Activated CD8-positive, alpha-beta T cell treated with anti-CD3 and anti-CD28 coated beads for 36 hours (primary cell): ENCODE measurements at regions not wholly inside any gene's neighbourhood (a gene's known extent, or its start where the extent isn't known, plus 50 kb on each side); places are given as distances from the start of the nearest gene placed in this dataset.

Source experiments
- ATAC-seq: fragments of 200-7000 bp; cut with Tn5 transposase; one replicate; pipeline ENCODE4 v1.10.0; 2021; ENCODE audit warnings: mild to moderate bottlenecking, moderate library complexity
- CTCF ChIA-PET: fragments of 350-600 bp; sonication (Branson Sonifier 250); formaldehyde crosslinking; loops from one replicate; lab custom pipeline; 2021; ENCODE audit warnings: antibody characterized with exemption; lab: Charles Lee
- POLR2A ChIA-PET: fragments of 350-600 bp; sonication (Branson Sonifier 250); formaldehyde crosslinking; loops from one replicate; lab custom pipeline; 2021; ENCODE audit warnings: antibody characterized with exemption; lab: Charles Lee
- DNase-seq: peaks from one replicate; pipeline ENCODE4 v3.0.0-alpha.2; 2020
- H3K27ac Mint-ChIP-seq: one replicate; pipeline ENCODE4 v1.8.0; 2021; ENCODE audit warnings: mild to moderate bottlenecking, mixed read lengths
- H3K27me3 Mint-ChIP-seq: one replicate; pipeline ENCODE4 v1.8.0; 2021; ENCODE audit warnings: mixed read lengths
- H3K36me3 Mint-ChIP-seq: one replicate; pipeline ENCODE4 v1.8.0; 2021; ENCODE audit warnings: low read depth, mixed read lengths
- H3K4me1 Mint-ChIP-seq: one replicate; pipeline ENCODE4 v1.8.0; 2021; ENCODE audit warnings: low read depth, mixed read lengths
- H3K4me3 Mint-ChIP-seq: one replicate; pipeline ENCODE4 v1.8.0; 2021; ENCODE audit warnings: mild to moderate bottlenecking, moderate library complexity, mixed read lengths
- H3K9me3 Mint-ChIP-seq: one replicate; pipeline ENCODE4 v1.8.0; 2021; ENCODE audit warnings: mixed read lengths
- intact Hi-C: fragments of 100-400 bp; cut with micrococcal nuclease; formaldehyde crosslinking; loops from one replicate; pipeline ENCODE4 v1.10.0; 2022
- TF ChIP-seq, protein P1 (sequence below): fragments of 200-600 bp; IDR thresholded peaks from one replicate; pipeline ENCODE4 v1.8.0; 2022; ENCODE audit warnings: antibody characterized with exemption, mild to moderate bottlenecking

DNA sequence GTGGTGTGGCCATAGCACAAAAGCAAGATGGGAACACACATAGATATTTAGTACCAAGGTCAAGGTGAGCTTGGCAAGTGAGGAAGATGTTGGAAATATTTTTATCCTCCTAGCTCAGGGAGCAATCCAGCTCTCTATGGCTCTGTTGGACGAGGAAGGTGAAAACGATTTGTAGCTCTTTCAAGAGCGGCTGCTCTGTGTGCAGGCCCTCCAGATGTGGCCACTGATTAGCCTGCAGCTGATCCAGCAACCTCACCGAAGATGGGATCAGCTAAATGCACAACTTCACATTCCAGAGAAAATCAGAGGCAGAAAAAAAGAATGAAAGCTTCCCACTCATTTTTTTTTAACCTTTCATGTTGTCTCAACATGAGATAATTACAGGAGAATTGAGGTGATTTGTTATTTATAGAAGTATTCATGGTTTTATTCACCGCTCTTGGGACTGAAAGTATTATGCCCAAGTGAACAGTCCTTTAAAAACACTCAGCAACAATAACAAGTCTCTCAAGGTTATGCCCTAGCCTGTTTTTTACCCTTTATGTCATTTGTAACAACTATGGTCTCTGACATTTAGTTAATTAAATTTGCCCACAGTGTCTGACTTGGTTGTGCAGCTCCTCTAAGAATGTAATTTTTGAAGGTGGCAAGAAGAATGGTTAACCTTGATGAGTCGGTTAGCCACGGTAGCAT, 213.6 kb upstream of the ADARB2 start:
- intact Hi-C loops, result no loop called here
- no peak overlapping the region for H3K4me3 Mint-ChIP-seq
- no peak overlapping the region for H3K27ac Mint-ChIP-seq
- POLR2A ChIA-PET, result interaction anchor here (1.2 kb wide), 1 partner anchor 14 kb away, joined by 3 read pairs; no protein-coding TSS in a partner anchor
- no peaks in the 10 kb centered on the region for H3K27me3 Mint-ChIP-seq
- CTCF ChIA-PET, result interaction anchor here (0.6 kb wide), 1 partner anchor 401 kb away, joined by 3 read pairs; no protein-coding TSS in a partner anchor
- TF ChIP-seq, protein P1, sequence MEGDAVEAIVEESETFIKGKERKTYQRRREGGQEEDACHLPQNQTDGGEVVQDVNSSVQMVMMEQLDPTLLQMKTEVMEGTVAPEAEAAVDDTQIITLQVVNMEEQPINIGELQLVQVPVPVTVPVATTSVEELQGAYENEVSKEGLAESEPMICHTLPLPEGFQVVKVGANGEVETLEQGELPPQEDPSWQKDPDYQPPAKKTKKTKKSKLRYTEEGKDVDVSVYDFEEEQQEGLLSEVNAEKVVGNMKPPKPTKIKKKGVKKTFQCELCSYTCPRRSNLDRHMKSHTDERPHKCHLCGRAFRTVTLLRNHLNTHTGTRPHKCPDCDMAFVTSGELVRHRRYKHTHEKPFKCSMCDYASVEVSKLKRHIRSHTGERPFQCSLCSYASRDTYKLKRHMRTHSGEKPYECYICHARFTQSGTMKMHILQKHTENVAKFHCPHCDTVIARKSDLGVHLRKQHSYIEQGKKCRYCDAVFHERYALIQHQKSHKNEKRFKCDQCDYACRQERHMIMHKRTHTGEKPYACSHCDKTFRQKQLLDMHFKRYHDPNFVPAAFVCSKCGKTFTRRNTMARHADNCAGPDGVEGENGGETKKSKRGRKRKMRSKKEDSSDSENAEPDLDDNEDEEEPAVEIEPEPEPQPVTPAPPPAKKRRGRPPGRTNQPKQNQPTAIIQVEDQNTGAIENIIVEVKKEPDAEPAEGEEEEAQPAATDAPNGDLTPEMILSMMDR, result no peak
- ATAC-seq (no peak), DNase-seq (no peak)
- peaks cover 2% of the 10 kb centered on the region for H3K4me1 Mint-ChIP-seq
- no peaks in the 10 kb centered on the region for H3K36me3 Mint-ChIP-seq
- peaks cover 2% of the 10 kb centered on the region for H3K9me3 Mint-ChIP-seq

DNA sequence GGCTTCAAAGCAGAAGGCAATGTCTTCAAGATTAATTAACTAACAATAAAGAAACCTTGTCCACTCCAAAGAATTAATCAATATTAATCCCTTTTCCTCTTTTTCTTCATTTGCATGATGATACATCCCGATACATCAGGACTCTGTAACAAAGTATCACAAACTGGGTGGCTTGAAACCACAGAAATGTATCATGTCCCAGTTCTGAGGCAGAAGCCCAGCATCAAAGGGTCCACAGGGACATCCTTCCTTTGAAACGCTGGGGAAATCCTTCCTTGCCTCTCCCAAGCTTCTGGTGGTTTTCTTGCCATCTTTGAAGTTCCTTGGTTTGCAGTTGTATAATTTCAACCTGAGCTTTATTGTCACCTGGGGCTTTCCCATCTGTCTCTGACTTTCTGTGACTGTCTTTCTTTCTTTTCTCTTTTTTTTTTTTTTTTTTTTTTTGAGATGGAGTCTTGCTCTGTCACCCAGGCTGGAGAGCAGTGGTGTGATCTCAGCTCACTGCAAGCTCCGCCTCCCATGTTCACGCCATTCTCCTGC, 210.2 kb upstream of the ADARB2 start:
- CTCF ChIA-PET, result no interaction called here
- POLR2A ChIA-PET, result no interaction called here
- no peak for ATAC-seq

DNA sequence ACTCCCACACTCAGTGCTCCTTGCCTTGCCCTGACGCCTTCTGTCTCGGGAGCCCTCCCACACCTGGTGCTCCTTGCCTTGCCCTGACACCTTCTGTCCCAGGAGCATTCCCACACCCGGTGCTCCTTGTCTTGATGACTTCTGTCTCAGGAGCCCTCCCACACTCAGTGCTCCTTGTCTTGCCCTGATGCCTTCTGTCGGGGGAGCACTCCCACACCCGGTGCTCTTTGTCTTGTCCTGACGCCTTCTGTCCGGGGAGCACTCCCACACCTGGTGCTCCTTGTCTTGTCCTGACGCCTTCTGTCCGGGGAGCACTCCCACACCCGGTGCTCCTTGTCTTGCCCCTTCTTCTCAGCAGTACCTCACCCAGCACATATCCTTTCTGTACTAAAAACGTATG, 207.2 kb upstream of the ADARB2 start:
- ChIA-PET POLR2A (no interaction called here), CTCF (no interaction called here)
- no peak for DNase-seq
- intact Hi-C loops, result no loop called here
- no peaks in the 10 kb centered on the region for H3K27me3 Mint-ChIP-seq
- no peak overlapping the region for H3K27ac Mint-ChIP-seq
- no peak overlapping the region for H3K4me3 Mint-ChIP-seq
- peaks cover 15% of the 10 kb centered on the region for H3K4me1 Mint-ChIP-seq
- no peak for ATAC-seq
- TF ChIP-seq, protein P1, result no peak
- H3K9me3 Mint-ChIP-seq, result peaks cover 4% of the 10 kb centered on the region
- no peaks in the 10 kb centered on the region for H3K36me3 Mint-ChIP-seq

More for the DNA sequence above, 210.2 kb upstream of the ADARB2 start:
- no peaks in the 10 kb centered on the region for H3K27me3 Mint-ChIP-seq
- TF ChIP-seq, protein P1, result no peak
- H3K27ac Mint-ChIP-seq, result no peak overlapping the region
- no peak overlapping the region for H3K4me3 Mint-ChIP-seq
- no peaks in the 10 kb centered on the region for H3K36me3 Mint-ChIP-seq
- DNase-seq, result no peak
- no peaks in the 10 kb centered on the region for H3K9me3 Mint-ChIP-seq
- intact Hi-C loops, result no loop called here
- H3K4me1 Mint-ChIP-seq, result peaks cover 9% of the 10 kb centered on the region

DNA sequence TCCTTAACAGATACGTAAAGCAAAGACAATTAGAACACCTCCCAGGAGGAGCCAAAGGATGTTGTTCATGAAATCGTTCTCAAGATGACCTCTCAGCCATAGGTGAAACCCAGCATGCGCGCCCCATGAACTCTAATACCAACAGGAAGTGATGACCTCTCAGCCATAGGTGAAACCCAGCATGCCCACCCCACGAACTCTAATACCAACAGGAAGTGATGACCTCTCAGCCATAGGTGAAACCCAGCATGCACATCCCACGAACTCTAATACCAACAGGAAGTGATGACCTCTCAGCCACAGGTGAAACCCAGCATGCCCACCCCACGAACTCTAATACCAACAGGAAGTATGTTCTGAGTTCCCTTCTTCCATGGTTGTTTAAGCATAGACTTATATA, 205.2 kb upstream of the ADARB2 start:
- intact Hi-C loops, result no loop called here
- Mint-ChIP-seq H3K9me3 (peaks cover 6% of the 10 kb centered on the region), H3K27ac (peak overlapping the region; percentile 9), H3K4me3 (no peak overlapping the region), H3K36me3 (peaks cover 2% of the 10 kb centered on the region), H3K4me1 (peaks cover 27% of the 10 kb centered on the region), H3K27me3 (no peaks in the 10 kb centered on the region)
- ATAC-seq (peak; percentile 37), DNase-seq (no peak)
- ChIA-PET POLR2A (no interaction called here), CTCF (no interaction called here)
- TF ChIP-seq, protein P1, result no peak

DNA sequence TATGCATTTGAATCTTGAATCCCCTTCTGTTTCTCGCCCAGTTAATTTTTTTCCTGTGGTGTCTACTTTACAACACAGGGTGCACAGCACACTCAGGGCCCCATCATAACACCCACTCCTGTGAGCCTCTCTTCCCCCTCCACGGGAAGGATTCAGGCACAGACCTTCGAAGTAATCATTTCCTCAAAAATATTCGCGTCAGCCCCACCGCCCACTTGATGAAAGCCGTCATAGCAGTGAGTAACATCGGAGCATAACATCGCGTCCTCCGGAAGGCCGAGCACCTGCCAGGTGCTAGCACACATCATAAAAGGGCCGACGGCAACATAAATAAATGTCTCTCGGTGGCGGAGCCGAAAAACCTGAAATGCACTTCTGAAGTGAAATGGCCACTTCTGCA, 201.7 kb upstream of the ADARB2 start:
- peak overlapping the region; percentile 37 for H3K4me3 Mint-ChIP-seq
- ATAC-seq, result peak; percentile 79
- peaks cover 26% of the 10 kb centered on the region for H3K4me1 Mint-ChIP-seq
- H3K27ac Mint-ChIP-seq, result peak overlapping the region; percentile 90
- intact Hi-C loops, result no loop called here
- no peaks in the 10 kb centered on the region for H3K27me3 Mint-ChIP-seq
- DNase-seq, result peak; percentile 84
- TF ChIP-seq, protein P1, result no peak
- ChIA-PET CTCF (no interaction called here), POLR2A (no interaction called here)
- peaks cover 2% of the 10 kb centered on the region for H3K36me3 Mint-ChIP-seq
- H3K9me3 Mint-ChIP-seq, result peaks cover 6% of the 10 kb centered on the region
